Stimulated activated CD4-positive, alpha-beta T cell treated with anti-CD3 and anti-CD28 coated beads, Interleukin-12 subunit alpha, Interleukin-12 subunit beta, amount 100 ng/mL, for 48 hours (primary cell): ENCODE measurements at regions not wholly inside any gene's neighbourhood (a gene's known extent, or its start where the extent isn't known, plus 50 kb on each side); places are given as distances from the start of the nearest gene placed in this dataset.

ENCODE experiments used
- DNase-seq, 3 donors: peaks; one replicate each; pipeline ENCODE4 v3.0.0-alpha.2; 2020; ENCODE audit warnings: low read depth in 2 of 3, low spot score in 1 of 3

DNA sequence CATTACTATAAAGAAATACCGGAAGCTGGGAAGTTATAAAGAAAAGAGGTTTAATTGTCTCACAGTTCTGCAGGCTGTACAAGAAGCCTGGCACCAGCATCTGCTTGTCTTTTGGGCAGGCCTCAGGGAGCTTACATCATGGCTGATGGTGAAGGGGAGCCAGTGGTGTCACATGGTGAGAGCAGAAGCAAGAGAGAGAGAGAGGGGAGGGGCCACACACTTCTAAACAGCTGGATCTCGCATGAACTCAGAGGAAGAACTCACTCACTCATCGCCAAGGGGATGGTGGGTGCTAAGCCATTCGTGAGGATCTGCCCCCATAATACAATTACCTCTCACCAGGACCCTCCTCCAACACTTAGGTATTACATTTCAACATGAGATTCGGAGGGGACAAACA is 51.8 kb upstream of the ANKRD34C start:
- DNase-seq = no peak

DNA sequence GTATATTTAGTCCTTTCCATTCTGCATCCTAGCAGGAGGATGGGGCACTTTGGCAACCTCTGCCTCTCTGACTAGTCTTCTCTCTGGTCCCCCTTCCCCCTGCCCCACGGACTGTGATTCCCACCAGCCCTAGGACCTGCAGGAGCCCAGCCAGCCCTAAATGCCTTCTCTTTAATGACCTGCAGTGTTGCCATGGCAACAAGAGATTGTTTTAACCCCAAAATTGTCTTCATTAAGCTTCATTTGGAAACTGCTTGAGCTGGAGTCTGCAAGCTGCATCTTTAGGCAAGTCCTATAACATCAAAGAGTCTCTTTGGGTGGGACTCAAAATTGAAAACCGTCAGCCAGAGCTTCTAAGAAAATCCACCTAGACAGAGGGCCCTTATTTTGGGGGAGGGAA is 59.7 kb upstream of the ANKRD34C start:
- DNase-seq = no peak

DNA sequence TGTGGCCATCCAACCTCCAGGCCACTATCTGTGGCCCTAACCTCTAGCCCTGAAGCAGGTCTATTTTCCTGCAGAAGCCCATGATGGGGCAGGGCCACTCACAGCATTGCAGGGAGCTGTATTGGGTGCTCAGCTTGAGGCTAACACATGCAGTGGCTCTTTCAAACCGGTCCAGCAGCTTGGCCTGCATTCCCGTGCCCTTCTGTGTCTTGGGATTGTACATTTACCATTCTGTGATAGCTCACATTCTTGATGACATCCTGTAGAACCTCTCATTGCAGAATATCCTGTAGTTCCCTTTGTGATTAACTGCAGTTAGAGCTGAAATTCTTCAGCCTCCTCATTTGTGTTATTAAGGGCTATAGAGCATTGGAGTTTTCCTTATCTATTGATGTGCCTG is 60.8 kb upstream of the ANKRD34C start:
- DNase-seq = no peak

DNA sequence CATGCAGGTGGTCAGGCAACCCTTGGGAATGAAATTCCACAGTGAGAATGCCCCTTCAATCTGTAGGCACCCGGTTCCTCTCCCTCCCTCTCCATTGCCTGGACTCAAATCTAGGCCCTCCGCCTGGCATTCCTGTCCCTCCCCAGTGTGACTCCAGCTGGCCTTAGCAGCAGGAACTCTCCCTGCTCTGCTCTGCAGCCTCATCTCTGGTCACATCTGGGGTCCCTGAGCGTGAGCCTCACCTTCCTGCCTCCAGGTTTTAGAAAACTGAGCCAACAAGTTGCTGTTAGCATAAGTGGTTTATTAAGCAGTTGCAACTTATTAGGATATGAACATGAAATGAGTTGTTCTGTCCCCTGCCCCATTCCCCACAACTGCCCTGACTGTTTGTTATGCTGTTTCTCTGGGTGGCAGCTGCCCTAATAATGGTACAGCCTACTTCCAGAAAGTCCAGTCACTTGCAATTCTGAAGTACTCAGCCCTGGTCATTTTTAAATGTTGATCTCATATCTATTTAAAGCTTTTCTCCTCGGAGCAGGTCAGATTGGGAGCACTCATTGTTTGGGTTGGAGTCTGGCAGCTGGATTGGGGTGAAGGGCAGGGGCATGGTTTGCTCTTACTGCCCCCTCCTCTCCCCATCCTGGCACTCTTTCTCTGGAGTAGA is 63.0 kb upstream of the ANKRD34C start:
- DNase-seq = no peak

DNA sequence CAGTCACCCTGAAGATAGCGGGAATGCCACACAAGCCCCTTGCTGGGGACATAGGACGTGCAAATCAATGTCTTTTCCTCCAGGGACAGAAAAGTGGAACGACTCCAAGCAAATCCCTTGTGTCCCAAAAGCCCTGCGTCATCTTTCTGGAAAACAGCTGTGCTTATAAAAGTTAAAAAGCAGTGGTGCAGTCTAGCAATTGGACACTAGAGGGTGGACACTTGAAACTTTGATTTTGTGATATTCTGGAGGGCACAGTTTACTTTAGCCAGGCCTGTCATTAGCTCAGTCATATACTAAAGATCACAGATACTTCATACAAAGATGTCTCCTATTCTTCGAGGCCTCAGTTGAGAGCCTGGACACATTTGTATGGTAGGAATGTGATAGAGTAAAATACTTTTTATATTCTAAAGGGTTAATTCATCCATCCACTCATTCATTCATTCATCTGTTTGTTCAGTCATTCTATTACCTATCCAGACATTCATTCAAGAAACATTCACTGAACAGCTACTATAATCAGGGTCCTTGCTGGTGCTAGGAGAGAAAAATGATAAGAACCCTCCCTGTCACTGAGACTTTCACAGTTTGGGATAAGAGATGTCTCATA is 63.8 kb upstream of the ANKRD34C start:
- DNase-seq = no peak

DNA sequence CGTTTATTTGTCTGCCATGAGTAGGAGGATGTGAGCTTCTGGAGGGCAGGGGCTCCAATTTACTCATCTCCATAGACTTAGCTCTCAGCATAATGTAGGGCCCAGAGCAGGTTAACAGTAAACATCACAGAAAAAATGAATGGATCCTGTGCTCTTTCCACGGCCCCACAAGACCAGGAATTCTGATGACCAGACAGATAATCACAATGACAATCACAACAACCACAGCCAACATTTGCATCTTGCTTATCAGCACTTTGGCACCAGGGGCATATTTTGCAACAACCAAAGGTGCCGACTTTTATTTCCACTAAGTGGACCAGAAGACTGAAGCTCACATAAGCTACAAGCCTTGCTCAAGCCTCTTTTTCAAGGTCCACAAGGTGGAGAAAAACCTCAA is 68.9 kb upstream of the ANKRD34C start:
- no peak for DNase-seq

DNA sequence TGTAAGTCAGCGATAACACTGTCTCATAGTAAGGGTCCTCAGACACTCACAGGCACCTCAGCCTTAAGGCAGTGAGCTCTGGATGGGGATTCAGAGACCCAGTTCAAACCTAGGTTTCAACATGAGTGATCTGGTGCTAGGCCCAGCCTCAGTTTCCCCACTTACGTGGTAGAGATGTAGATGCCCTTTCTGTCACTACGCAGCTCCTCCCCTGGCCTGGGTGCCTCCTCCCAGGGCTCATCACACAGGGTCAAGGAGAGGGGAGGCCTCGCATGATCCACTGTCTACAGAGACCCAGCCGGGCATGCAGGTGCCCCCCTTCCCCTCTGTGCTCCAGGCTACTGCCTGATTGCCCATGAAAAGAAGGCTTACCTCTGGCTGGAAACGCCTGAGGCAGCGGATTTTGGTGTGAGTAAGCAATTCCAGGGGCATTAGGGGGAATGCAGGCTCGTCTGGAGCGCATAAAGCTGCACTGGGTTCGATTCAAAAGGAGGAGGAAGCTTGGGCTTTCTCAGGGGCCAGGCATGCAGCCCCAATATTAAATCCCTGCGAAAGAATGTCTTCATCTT is 69.8 kb upstream of the ANKRD34C start:
- no peak for DNase-seq

DNA sequence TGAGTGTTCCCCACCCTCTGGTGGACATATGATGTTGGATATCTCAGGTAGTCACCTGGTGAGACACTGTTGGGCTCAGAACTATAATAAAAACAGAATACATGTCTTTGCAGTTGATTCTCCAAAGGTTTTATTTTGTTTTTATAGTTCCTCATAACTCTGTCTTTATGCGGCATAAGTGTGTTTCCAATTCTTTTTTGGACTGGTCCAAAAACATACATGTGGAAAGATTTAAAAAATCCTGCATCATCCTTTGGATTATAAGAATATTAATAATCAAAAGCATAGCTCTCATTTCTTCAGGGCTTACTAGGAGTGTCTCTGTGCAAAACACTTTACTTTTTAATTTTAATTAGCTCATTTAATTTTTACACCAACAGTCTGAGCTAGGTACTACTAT is 71.0 kb upstream of the ANKRD34C start:
- DNase-seq = no peak

DNA sequence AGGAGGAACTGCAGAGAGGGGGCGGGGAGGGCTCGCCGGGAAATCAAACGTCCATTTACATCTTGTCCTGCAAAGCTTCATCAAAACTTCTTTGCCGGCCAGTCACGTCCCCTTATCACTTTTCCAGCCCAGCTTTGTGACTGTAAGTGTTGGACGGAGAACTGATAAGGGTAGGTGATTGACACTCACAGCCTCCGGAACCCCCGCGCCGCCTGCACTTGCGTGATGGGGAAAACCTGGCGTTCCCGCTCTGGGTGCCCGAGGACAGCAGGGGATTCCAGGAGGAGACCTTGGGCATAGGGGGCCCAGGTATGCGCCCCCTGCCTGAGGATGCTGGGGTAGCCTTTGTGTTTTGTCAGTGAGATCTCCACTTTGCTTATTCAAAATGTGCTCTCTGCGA is 72.8 kb upstream of the ANKRD34C start:
- DNase-seq = no peak

DNA sequence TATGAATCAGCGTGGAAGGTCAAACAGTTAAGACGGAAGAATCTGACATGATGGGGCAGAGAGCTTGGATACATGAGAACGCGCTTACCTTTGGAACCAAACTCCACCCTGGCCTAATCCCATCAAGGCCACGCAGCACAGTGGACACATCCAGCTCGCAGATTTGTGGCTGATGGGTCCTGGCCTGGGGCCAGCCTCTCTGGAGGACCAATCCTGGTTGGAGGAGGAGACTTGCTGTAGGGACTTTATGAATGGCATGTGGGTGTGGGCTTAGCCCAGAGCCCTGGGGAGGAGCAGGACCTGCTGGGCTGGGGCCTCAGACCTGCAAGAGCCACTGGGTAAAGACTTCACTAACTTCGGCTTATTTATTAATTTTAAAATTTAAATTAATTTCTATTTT is 73.4 kb upstream of the ANKRD34C start:
- DNase-seq = no peak

DNA sequence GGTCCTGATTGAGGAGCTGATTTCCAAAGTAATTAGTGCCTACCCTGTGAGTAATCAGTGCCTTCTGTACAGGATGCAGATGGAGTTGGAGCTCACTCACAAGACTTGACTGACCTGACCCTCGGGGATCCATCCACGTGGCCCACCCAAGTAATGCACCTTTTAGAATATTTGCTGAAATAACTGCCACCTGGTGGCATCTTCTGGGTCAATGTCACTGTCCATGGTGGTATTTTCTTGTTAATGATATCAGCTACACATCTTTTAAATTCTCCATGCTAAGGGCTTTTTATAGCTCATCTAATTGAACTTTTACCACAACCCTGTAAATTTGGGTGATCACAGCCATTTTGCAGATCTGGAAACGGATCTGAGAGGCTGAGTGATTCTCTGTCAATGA is 74.3 kb upstream of the ANKRD34C start:
- no peak for DNase-seq

DNA sequence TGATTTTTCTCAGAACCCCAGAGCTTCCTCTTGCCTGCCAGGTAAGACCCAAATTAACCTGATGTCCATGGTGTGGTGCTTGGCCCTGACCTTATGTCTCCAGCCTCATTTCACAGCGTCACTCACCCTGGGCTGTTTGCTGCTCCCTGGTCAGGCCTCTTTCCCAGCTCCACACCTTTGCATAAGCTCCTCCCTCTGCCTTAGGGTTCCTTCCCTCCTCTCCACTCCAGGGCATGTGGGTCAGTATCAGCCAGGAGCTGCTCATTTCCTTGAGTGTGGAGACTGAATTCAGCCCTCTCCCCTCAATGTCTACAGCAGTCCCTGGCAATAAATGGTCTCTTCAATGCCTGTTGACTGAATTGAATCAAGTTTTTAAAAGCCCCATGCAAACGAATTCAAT is 75.6 kb upstream of the ANKRD34C start:
- DNase-seq = no peak

DNA sequence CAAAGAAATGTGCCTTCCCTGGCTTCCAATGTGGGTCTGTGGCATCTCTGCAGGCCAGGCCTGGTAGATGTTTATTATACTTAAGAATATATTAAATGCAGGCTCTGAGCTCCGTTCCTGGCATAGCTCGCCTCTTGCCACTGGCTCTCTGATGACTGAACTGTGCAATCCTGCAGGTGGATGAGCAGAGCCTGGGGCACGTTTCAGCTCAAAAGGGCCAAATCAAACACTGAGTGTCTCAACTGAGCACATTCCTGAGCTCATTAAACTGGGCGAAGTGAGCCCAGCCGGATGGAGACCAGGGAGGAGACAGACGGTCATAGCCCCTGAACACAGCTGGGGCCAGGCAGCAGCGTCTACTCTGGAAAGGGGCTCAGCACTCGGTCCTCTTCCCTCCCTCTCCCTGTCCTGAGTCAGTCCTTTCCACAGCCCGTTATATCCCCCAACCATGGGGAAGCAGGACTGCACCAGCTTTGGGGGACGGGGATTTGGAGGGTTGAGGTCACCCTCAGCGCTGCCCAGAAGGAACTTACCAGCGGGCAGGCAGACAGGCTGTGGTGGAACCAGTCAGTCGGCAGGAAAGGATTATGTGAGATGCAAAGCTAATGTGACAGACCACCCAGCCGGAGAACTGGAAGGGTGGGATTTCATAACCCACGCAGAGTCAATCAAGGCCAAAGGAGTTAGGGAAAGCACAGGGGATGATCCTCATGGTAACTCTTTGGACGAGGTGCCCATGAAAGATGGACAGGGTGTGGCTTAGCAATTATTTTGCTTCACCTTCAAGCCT is 77.4 kb upstream of the ANKRD34C start:
- no peak for DNase-seq

DNA sequence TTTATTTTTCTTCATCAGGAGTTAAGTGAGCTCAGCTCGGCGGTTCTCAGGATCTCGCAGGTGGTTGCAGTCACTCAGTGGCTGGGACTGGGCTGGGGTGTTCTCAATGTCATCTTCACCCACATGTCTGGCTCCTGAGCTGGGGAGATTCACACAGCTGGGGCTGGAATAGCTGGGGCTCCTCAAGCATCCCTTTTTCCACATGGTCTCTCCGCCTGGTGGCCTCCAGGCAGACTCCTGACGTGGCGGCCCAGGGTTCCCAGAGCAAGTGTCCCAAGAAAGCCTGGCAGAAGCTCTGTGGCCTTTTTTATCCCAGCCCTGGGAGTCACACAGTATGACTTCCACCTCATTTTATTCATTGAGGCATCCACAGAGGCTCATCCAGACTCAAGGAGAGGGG is 84.1 kb upstream of the ANKRD34C start:
- no peak for DNase-seq

DNA sequence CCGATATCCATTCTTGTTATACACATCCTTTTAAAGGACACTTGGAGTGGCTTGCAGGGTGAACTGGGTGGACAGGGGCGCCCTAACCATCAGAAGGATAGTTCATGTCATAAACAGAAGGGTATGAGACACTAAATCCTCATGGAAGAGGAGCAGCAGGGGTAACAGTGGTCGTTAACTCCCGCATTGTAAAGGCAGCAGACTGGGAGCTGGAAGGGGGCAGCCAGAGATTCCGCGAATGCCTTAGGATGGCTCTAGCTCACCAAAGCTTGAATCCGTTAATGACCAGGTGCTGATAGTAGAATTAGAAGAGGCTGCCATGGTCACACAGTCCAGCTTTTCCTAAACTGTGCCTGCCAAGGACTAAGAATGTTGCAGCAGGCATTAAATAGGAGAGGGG is 85.2 kb upstream of the ANKRD34C start:
- DNase-seq = no peak

DNA sequence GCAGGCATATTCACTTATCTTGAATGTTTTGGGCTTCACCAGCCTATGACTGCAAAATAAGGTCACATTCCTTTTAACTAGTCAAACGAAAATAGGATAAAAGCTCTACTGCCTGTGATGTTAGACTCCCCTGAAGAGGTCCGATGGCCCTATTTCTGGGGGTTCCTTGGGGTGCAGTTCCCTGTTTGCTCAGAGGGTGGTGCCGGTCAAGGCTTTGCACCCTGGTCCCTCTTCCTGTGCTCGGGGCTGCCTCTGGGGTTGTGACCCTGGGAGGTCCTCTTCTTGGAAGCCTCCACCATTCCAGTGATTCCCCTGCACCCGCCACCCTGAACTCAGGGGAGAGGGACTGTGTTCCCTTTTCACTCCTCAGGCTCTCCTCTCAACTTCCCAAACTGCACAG is 86.7 kb upstream of the ANKRD34C start:
- DNase-seq = no peak

DNA sequence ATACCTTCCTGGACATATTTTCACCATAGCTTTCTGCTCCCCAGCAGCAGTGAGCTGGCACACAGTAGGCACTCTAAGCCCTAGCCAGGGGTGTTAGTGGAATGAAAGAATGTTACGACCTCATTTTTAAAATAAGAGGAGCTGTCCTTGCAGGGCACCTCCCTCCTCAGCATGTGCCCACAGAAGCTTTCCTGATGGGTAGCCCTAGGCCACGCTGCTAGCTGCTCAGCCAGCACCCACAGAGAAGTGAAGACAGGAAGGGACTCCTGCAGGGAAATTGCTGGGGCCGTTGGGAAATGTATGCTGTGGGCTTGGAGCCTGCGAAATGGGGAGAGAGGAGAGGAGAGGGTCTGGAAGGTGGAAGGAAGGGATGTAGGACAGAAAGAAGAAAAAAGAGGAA is 87.3 kb upstream of the ANKRD34C start:
- no peak for DNase-seq

DNA sequence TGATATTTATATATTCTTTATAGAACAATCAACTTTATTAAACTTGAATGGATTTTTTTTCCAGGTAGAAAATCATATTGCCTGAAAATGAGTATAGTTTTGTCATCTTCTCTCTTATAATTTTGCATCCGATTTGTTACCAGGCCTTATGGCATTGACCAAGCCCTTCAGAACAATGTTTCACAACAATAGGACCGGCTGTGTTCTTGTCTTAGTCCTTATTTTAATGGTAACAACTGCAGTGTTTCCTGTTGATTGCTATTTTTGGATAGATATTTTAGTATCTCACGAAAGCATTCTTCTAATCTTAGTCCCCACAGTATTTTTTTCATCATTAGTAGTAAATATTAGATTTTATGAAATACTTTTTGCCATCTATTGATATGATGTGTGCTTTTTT is 88.1 kb upstream of the ANKRD34C start:
- no peak for DNase-seq

DNA sequence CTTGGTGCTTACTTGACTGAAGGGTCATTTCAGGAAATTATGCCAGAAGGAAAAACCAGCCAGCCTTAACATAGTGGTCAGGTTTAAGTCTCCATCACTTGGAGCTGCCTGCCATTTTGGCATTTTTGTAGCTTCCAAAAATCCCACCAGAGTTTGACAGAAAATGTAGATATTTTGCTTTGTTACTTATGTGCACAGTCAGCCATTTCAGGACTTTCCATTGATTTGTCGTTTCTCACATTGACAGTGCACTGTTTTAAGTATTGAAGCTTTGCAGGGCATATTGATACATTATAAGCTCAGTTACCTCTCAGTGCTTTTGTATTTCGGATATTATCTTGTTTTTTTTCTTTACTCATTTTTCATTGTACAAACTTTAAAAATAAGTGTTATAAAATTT is 89.0 kb upstream of the ANKRD34C start:
- DNase-seq = no peak

DNA sequence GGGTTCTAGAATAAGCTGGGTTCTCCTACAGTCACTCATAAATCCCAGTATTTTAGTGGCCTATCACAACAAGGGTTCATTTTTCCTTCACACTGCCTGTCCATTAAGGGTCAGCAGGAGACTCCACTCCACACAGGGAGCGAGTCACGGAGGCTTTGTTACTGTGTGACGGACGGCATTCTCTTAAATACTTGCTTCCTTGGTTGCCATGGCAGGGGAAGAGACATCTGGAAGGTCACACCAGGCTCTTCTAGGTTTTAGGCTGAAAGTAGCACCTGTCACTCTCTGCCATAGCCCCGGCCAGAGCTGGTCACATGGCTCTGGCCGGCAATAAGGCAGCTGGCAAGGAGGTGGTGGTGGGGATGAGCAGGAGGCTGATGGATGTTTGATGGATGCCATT is 89.4 kb upstream of the ANKRD34C start:
- DNase-seq = no peak

DNA sequence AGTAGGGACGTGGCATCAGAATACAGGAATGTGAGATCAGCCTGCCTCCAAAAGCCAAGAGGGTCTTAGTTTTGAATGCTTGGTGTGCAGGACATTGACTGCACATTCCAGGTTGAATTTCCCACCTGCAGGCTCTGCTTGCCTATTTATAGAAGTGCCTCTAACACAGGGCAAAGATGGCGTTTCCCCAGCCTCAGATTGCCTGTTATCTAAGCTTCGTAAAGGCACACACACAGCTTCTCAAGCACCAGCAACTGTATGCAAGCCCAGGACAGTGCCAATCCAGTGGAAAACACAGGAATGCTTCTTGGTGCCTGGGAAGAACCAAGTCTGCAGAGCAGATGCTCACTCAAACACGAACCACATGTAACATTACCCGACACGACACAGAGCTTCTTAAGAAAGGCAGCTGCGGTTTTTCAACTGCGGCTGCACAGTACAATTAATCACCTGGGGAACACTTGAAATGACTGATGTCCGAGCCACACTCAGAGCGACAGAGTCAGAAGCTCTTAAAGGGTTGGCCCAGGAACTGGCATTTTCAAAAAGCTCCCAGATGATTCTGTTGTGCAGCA is 90.0 kb upstream of the ANKRD34C start:
- DNase-seq = no peak

DNA sequence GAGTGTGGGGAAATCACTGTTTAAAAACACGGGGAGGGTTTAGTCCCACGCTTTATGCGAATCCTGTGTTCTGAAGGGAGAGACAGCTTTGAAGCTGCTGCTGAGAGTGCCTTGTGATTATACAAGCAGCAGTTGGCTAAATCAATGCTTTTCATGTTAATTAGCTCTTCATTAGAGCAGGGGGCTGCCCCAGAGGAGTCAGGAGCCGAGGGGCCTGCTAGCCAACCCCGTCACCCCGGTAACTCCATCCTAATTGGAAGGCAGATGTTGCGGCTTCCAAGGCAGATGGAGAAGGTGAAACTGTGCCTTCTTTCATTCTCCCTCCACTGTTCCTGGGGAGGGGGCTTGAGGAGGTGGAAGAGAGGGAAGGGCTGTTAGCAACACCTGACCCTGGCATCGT is 92.4 kb upstream of the ANKRD34C start:
- no peak for DNase-seq
